Liver (tissue), 3 donors: ENCODE measurements at regions not wholly inside any gene's neighbourhood (a gene's known extent, or its start where the extent isn't known, plus 50 kb on each side); places are given as distances from the start of the nearest gene placed in this dataset.

Experiments
- NR2F2 ChIP-seq: IDR thresholded peaks from 2 replicates; pipeline ENCODE4 v1.6.1; 2016; ENCODE audit warnings: antibody characterized with exemption
- TF ChIP-seq, protein P1 (sequence below): IDR thresholded peaks from 2 replicates; pipeline ENCODE4 v1.6.1; 2016; ENCODE audit warnings: antibody characterized with exemption
- TF ChIP-seq, protein P2 (sequence below): fragments of 150-350 bp; IDR thresholded peaks from 2 replicates; pipeline ENCODE4 v1.5.1; 2017; ENCODE audit warnings: improper control_type of control experiment, low read depth, low read length; ENCODE audit not compliant: missing input control
- TF ChIP-seq, protein P3 (sequence below): IDR thresholded peaks from 2 replicates; pipeline ENCODE4 v1.6.1; 2016; ENCODE audit warnings: antibody characterized with exemption, mild to moderate bottlenecking
- donor health status: healthy.
- donor health status: healthy.

DNA sequence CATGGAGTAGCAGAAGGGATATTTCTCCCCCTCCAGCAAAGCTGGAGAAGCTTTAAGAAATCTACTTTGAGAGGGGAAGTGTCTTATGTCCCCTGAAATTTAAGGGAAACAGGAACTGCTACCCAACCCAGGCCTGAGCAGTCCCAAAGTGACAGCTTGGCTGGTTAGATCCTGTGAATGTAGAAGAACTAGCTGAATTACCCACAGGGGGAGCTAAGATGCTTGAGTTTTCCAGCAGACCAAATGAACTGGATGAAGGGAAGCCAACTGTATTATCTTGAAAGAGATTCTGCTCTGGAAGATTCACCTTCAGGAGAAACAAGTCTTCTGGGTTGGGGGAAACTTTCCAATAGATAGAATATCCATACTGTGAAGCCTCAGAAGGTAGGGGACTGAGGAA, 303.3 kb upstream of the MMS22L start:
- TF ChIP-seq, protein P1, sequence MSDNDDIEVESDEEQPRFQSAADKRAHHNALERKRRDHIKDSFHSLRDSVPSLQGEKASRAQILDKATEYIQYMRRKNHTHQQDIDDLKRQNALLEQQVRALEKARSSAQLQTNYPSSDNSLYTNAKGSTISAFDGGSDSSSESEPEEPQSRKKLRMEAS: no peak
- TF ChIP-seq, protein P2, sequence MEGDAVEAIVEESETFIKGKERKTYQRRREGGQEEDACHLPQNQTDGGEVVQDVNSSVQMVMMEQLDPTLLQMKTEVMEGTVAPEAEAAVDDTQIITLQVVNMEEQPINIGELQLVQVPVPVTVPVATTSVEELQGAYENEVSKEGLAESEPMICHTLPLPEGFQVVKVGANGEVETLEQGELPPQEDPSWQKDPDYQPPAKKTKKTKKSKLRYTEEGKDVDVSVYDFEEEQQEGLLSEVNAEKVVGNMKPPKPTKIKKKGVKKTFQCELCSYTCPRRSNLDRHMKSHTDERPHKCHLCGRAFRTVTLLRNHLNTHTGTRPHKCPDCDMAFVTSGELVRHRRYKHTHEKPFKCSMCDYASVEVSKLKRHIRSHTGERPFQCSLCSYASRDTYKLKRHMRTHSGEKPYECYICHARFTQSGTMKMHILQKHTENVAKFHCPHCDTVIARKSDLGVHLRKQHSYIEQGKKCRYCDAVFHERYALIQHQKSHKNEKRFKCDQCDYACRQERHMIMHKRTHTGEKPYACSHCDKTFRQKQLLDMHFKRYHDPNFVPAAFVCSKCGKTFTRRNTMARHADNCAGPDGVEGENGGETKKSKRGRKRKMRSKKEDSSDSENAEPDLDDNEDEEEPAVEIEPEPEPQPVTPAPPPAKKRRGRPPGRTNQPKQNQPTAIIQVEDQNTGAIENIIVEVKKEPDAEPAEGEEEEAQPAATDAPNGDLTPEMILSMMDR: no peak
- TF ChIP-seq, protein P3, sequence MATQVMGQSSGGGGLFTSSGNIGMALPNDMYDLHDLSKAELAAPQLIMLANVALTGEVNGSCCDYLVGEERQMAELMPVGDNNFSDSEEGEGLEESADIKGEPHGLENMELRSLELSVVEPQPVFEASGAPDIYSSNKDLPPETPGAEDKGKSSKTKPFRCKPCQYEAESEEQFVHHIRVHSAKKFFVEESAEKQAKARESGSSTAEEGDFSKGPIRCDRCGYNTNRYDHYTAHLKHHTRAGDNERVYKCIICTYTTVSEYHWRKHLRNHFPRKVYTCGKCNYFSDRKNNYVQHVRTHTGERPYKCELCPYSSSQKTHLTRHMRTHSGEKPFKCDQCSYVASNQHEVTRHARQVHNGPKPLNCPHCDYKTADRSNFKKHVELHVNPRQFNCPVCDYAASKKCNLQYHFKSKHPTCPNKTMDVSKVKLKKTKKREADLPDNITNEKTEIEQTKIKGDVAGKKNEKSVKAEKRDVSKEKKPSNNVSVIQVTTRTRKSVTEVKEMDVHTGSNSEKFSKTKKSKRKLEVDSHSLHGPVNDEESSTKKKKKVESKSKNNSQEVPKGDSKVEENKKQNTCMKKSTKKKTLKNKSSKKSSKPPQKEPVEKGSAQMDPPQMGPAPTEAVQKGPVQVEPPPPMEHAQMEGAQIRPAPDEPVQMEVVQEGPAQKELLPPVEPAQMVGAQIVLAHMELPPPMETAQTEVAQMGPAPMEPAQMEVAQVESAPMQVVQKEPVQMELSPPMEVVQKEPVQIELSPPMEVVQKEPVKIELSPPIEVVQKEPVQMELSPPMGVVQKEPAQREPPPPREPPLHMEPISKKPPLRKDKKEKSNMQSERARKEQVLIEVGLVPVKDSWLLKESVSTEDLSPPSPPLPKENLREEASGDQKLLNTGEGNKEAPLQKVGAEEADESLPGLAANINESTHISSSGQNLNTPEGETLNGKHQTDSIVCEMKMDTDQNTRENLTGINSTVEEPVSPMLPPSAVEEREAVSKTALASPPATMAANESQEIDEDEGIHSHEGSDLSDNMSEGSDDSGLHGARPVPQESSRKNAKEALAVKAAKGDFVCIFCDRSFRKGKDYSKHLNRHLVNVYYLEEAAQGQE: no peak
- TF ChIP-seq NR2F2: no peak
